GM12891 (cell line): ENCODE measurements at regions not wholly inside any gene's neighbourhood (a gene's known extent, or its start where the extent isn't known, plus 50 kb on each side); places are given as distances from the start of the nearest gene placed in this dataset.

Experiments used
- DNase-seq: peaks from one replicate; pipeline ENCODE4 v3.0.0; 2011; ENCODE audit warnings: low spot score; ENCODE audit not compliant: insufficient read length
- FAIRE-seq: peaks from 2 replicates; lab custom pipeline; 2011; peaks lifted over from hg19 to GRCh38; lab: Jason Lieb, UNC
- PAX5 ChIP-seq: IDR thresholded peaks from 2 replicates; pipeline ENCODE4 v1.6.1; 2011; ENCODE audit warnings: low read length, moderate library complexity, mild to moderate bottlenecking; ENCODE audit not compliant: insufficient read depth, severe bottlenecking
- POLR2A ChIP-seq: IDR thresholded peaks from 2 replicates; pipeline ENCODE4 v1.6.1; 2011; ENCODE audit warnings: low read depth, low read length, control low read depth
- POLR2AphosphoS5 ChIP-seq: IDR thresholded peaks from 2 replicates; pipeline ENCODE4 v1.6.1; 2011; ENCODE audit warnings: low read depth, low read length, control low read depth
- POU2F2 ChIP-seq: IDR thresholded peaks from 2 replicates; pipeline ENCODE4 v1.6.1; 2011; ENCODE audit warnings: low read depth, mild to moderate bottlenecking, control low read depth, low read length, moderate library complexity
- SPI1 ChIP-seq: IDR thresholded peaks from 2 replicates; pipeline ENCODE4 v1.6.1; 2011; ENCODE audit warnings: low read depth, low read length, control low read depth
- TAF1 ChIP-seq: IDR thresholded peaks from 2 replicates; pipeline ENCODE4 v1.6.1; 2011; ENCODE audit warnings: low read depth, low read length, control low read depth

GRCh38 chr12:90102957-90103652 lies 394.5 kb upstream of the ATP2B1 start:
- no peak for TF ChIP-seq POLR2AphosphoS5
- no peak for TF ChIP-seq SPI1
- TF ChIP-seq TAF1 = no peak
- no peak for TF ChIP-seq PAX5
- TF ChIP-seq POU2F2 = no peak
- TF ChIP-seq POLR2A = no peak
- FAIRE-seq = peak; percentile 83
- no peak for DNase-seq

GRCh38 chr12:90100579-90100978 lies 391.9 kb upstream of the ATP2B1 start:
- FAIRE-seq = no peak
- TF ChIP-seq POLR2AphosphoS5 = no peak
- no peak for TF ChIP-seq SPI1
- TF ChIP-seq POU2F2 = no peak
- no peak for TF ChIP-seq PAX5
- TF ChIP-seq TAF1 = no peak
- TF ChIP-seq POLR2A = no peak
- DNase-seq = no peak

- no peak for TF ChIP-seq POLR2AphosphoS5
- TF ChIP-seq TAF1 = no peak
- TF ChIP-seq PAX5 = no peak
- no peak for TF ChIP-seq POU2F2
- no peak for TF ChIP-seq SPI1
- no peak for TF ChIP-seq POLR2A
- no peak for FAIRE-seq
Observed at GRCh38 chr12:90099288-90099687, 390.6 kb upstream of the ATP2B1 start.

GRCh38 chr12:90098132-90098779 lies 389.6 kb upstream of the ATP2B1 start:
- DNase-seq (no peak), FAIRE-seq (no peak)
- TF ChIP-seq POLR2AphosphoS5 (no peak), SPI1 (no peak), POLR2A (no peak), POU2F2 (no peak), TAF1 (no peak), PAX5 (no peak)

More at GRCh38 chr12:90099288-90099687, 390.6 kb upstream of the ATP2B1 start:
- no peak for DNase-seq

GRCh38 chr12:90091809-90092208 lies 383.2 kb upstream of the ATP2B1 start:
- DNase-seq (no peak), FAIRE-seq (no peak)
- TF ChIP-seq TAF1 (no peak), POLR2AphosphoS5 (no peak), SPI1 (no peak), POU2F2 (no peak), PAX5 (no peak), POLR2A (no peak)

GRCh38 chr12:90090929-90091651 lies 382.5 kb upstream of the ATP2B1 start:
- FAIRE-seq (peak; percentile 16), DNase-seq (no peak)
- no peak for TF ChIP-seq POU2F2
- no peak for TF ChIP-seq POLR2A
- TF ChIP-seq SPI1 = no peak
- TF ChIP-seq TAF1 = no peak
- TF ChIP-seq POLR2AphosphoS5 = no peak
- TF ChIP-seq PAX5 = no peak

GRCh38 chr12:90086281-90086680 lies 377.6 kb upstream of the ATP2B1 start:
- FAIRE-seq (no peak), DNase-seq (no peak)
- TF ChIP-seq POLR2AphosphoS5 (no peak), POLR2A (no peak), POU2F2 (no peak), PAX5 (no peak), SPI1 (no peak), TAF1 (no peak)

GRCh38 chr12:90085494-90086274 lies 377.0 kb upstream of the ATP2B1 start:
- DNase-seq = no peak
- FAIRE-seq = no peak
- TF ChIP-seq POU2F2 = no peak
- no peak for TF ChIP-seq POLR2AphosphoS5
- TF ChIP-seq TAF1 = no peak
- TF ChIP-seq POLR2A = no peak
- no peak for TF ChIP-seq PAX5
- TF ChIP-seq SPI1 = no peak
